SU-DHL-6 (cell line): ENCODE measurements at regions not wholly inside any gene's neighbourhood (a gene's known extent, or its start where the extent isn't known, plus 50 kb on each side); places are given as distances from the start of the nearest gene placed in this dataset.

ENCODE experiments used
- H2AFZ ChIP-seq: fragments of 200-600 bp; sonication (generic); 2 replicates; pipeline ENCODE4 v1.6.1; 2014; ENCODE audit warnings: low read depth, mild to moderate bottlenecking, moderate library complexity, mixed read lengths, antibody characterized with exemption, low read length; ENCODE audit not compliant: severe bottlenecking
- H3F3A ChIP-seq: fragments of 200-600 bp; shearing (Covaris generic); 2 replicates; pipeline ENCODE4 v1.6.0; 2016; ENCODE audit warnings: antibody characterized with exemption, mild to moderate bottlenecking; ENCODE audit not compliant: insufficient read depth
- H3K27ac ChIP-seq: fragments of 200-600 bp; sonication (generic); 2 replicates; pipeline ENCODE4 v1.5.1; 2016; ENCODE audit warnings: low read depth, mild to moderate bottlenecking, low read length, moderate library complexity, mixed read lengths
- H3K27me3 ChIP-seq: fragments of 200-600 bp; sonication (generic), shearing (Covaris generic); 2 replicates; pipeline ENCODE4 v1.6.0; 2014; ENCODE audit warnings: mild to moderate bottlenecking, low read length
- H3K36me3 ChIP-seq: fragments of 200-600 bp; sonication (generic); 2 replicates; pipeline ENCODE4 v1.6.1; 2014; ENCODE audit warnings: mild to moderate bottlenecking, low read length, mixed read lengths
- H3K4me2 ChIP-seq: fragments of 300-600, 200-600 bp; shearing (Covaris generic), sonication (generic); 2 replicates; pipeline ENCODE4 v1.6.0; 2014; ENCODE audit warnings: low read length, low read depth, mild to moderate bottlenecking; ENCODE audit not compliant: poor library complexity, severe bottlenecking
- H3K4me3 ChIP-seq: fragments of 200-600 bp; sonication (generic); 2 replicates; pipeline ENCODE4 v1.5.1; 2014; ENCODE audit warnings: antibody characterized with exemption, low read length, mild to moderate bottlenecking, mixed read lengths; ENCODE audit not compliant: insufficient read depth, poor library complexity, severe bottlenecking
- H3K79me2 ChIP-seq: fragments of 200-600 bp; sonication (generic); 2 replicates; pipeline ENCODE4 v1.6.1; 2014; ENCODE audit warnings: mild to moderate bottlenecking, low read length, moderate library complexity; ENCODE audit not compliant: insufficient read depth
- H3K9ac ChIP-seq: fragments of 200-600 bp; sonication (generic); 2 replicates; pipeline ENCODE4 v1.7.0; 2014; ENCODE audit warnings: mild to moderate bottlenecking, low read length
- H3K9me2 ChIP-seq: fragments of 200-600 bp; sonication (generic); replicated peaks from 2 replicates; pipeline ENCODE4 v1.6.1; 2014; ENCODE audit warnings: low read length; ENCODE audit not compliant: insufficient read depth
- H3K9me3 ChIP-seq: fragments of 200-600 bp; sonication (generic); 2 replicates; pipeline ENCODE4 v1.6.1; 2014; ENCODE audit warnings: low read length, mixed read lengths; ENCODE audit not compliant: insufficient read depth
- H4K20me1 ChIP-seq: fragments of 200-600 bp; sonication (generic); 2 replicates; pipeline ENCODE4 v1.6.1; 2014; ENCODE audit warnings: low read depth, mild to moderate bottlenecking, antibody characterized with exemption, low read length, moderate library complexity, mixed read lengths
- EZH2phosphoT487 ChIP-seq: fragments of 200-600 bp; sonication (generic), shearing (Covaris generic); conservative IDR thresholded peaks from 2 replicates; pipeline ENCODE4 v1.6.1; 2018; ENCODE audit warnings: mild to moderate bottlenecking, antibody characterized with exemption, low read length, moderate library complexity, mixed read lengths
- TF ChIP-seq, protein P1 (sequence below): fragments of 200-600 bp; sonication (generic); IDR thresholded peaks from one replicate; pipeline ENCODE4 v1.5.1; 2017; ENCODE audit warnings: antibody characterized with exemption, mild to moderate bottlenecking, low read length, moderate library complexity; ENCODE audit not compliant: insufficient read depth, poor library complexity, severe bottlenecking

DNA sequence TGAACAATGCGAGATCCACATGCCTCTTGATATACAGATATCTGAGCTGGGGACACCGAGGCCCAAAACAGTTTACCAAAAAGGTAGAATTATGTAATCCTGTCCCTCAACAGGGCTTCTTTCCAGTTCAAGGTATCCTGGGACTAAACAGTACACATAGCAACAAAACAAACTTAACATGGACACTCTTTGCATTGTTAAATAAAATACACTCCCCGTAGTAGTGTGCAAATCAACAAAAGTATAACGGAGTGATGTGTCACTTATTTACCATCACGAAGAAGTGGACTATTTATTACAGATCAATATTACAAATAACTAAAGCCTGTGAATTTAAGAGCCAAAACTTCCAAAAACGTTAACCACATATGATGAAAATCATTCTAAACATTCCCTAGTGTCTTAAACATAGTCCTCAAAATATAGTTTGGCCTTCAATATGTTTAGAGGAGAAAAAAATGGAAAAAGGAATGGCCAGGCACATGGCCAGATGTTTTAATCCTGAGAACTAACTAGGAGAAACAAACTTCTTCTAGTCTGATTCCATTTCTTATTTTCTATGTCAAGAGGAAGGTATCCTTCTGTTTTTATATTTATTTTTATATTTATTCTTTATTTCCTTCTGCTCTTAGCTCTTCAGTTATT is 377.5 kb downstream of the OSR1 start:
- no peak overlapping the region for H3K9ac ChIP-seq
- no peaks in the 10 kb centered on the region for H3K36me3 ChIP-seq
- no peak overlapping the region for H3K27ac ChIP-seq
- no peaks in the 10 kb centered on the region for H3F3A ChIP-seq
- no peaks in the 10 kb centered on the region for H4K20me1 ChIP-seq
- H3K79me2 ChIP-seq = no peaks in the 10 kb centered on the region
- no peak overlapping the region for H3K4me2 ChIP-seq
- TF ChIP-seq EZH2phosphoT487 = no peak
- TF ChIP-seq, protein P1, sequence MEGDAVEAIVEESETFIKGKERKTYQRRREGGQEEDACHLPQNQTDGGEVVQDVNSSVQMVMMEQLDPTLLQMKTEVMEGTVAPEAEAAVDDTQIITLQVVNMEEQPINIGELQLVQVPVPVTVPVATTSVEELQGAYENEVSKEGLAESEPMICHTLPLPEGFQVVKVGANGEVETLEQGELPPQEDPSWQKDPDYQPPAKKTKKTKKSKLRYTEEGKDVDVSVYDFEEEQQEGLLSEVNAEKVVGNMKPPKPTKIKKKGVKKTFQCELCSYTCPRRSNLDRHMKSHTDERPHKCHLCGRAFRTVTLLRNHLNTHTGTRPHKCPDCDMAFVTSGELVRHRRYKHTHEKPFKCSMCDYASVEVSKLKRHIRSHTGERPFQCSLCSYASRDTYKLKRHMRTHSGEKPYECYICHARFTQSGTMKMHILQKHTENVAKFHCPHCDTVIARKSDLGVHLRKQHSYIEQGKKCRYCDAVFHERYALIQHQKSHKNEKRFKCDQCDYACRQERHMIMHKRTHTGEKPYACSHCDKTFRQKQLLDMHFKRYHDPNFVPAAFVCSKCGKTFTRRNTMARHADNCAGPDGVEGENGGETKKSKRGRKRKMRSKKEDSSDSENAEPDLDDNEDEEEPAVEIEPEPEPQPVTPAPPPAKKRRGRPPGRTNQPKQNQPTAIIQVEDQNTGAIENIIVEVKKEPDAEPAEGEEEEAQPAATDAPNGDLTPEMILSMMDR = no peak
- no peak overlapping the region for H2AFZ ChIP-seq
- no peaks in the 10 kb centered on the region for H3K9me3 ChIP-seq
- H3K9me2 ChIP-seq = no peaks in the 10 kb centered on the region
- no peaks in the 10 kb centered on the region for H3K27me3 ChIP-seq
- H3K4me3 ChIP-seq = no peak overlapping the region

DNA sequence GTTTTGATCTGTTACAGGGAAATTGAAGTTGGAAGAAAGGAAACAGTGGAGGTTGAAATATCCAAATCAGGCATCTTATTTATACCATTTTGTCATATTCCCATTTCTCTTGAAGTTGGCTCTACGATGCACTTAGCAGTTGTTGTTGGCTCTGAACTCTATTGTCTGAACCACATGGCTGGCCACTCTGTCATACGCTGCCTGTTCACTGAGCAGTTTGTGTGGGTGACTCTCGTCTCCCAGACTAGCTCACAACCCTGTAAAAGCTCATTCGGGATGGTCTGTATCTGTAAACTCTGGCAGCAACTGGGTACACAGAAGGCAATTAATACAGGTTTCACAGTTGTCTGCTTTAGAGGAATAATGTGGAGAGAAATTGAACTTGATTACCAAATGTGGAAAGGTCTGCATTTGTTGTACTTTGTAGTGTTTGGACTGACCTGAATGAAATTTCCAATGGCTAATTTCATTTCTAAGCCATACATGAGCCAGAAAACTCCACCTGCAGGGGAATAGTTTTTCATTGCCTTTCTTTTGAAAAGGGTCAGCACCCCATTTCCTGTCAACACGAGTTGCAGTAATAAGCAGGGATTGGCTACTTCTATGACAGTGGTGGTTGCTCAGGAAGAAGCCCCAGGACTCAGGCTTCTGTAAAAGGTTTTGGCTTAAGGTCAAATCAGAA is 378.2 kb downstream of the OSR1 start:
- no peaks in the 10 kb centered on the region for H3K36me3 ChIP-seq
- no peaks in the 10 kb centered on the region for H3F3A ChIP-seq
- H3K27me3 ChIP-seq = no peaks in the 10 kb centered on the region
- no peak overlapping the region for H3K4me2 ChIP-seq
- no peaks in the 10 kb centered on the region for H3K9me3 ChIP-seq
- H3K9me2 ChIP-seq = no peaks in the 10 kb centered on the region
- no peak overlapping the region for H2AFZ ChIP-seq
- no peaks in the 10 kb centered on the region for H4K20me1 ChIP-seq
- no peak overlapping the region for H3K4me3 ChIP-seq
- TF ChIP-seq, protein P1 = no peak
- TF ChIP-seq EZH2phosphoT487 = no peak
- H3K9ac ChIP-seq = no peak overlapping the region
- H3K79me2 ChIP-seq = no peaks in the 10 kb centered on the region
- no peak overlapping the region for H3K27ac ChIP-seq

DNA sequence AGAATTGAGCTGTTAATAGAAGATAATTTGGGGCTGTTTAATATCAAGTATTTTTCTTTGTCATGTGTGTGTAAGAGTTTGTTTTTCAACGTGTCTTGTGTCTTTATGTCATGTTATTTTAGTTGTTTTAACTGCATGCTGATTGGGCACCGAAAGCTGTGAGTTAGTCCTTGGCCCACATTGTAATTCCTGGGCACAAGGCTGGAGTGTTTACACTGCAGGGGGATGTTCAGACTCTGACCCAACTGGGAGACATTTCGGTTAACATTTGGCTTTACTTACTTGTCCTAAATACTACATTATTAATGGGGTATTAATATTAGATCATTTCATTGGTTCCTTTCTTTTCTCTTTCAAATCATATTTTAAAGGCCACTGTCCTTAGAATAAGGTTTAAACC is 381.0 kb downstream of the OSR1 start:
- no peaks in the 10 kb centered on the region for H3K27me3 ChIP-seq
- no peaks in the 10 kb centered on the region for H3F3A ChIP-seq
- no peaks in the 10 kb centered on the region for H3K9me3 ChIP-seq
- H4K20me1 ChIP-seq = no peaks in the 10 kb centered on the region
- H3K27ac ChIP-seq = no peak overlapping the region
- H3K36me3 ChIP-seq = no peaks in the 10 kb centered on the region
- TF ChIP-seq, protein P1 = no peak
- TF ChIP-seq EZH2phosphoT487 = no peak
- H3K9ac ChIP-seq = no peak overlapping the region
- no peak overlapping the region for H2AFZ ChIP-seq
- H3K4me2 ChIP-seq = no peak overlapping the region
- no peaks in the 10 kb centered on the region for H3K9me2 ChIP-seq
- no peak overlapping the region for H3K4me3 ChIP-seq
- H3K79me2 ChIP-seq = no peaks in the 10 kb centered on the region
